Amygdala (tissue), 56 donors: ENCODE measurements at regions not wholly inside any gene's neighbourhood (a gene's known extent, or its start where the extent isn't known, plus 50 kb on each side); places are given as distances from the start of the nearest gene placed in this dataset.

Experiments
- DNase-seq, 56 donors: peaks; one replicate each; lab custom pipeline; 2025; lab: John Stamatoyannopoulos, UW

GRCh38 chr14:57943541-57943940 is 77.6 kb upstream of the SLC35F4 start:
- DNase-seq, result no peak

GRCh38 chr14:57943038-57943437 is 77.1 kb upstream of the SLC35F4 start:
- DNase-seq, result no peak

- no peak for DNase-seq
Measured at GRCh38 chr14:57939084-57939483, 73.2 kb upstream of the SLC35F4 start.

GRCh38 chr14:57938533-57938932 is 72.6 kb upstream of the SLC35F4 start:
- DNase-seq, result no peak

DNA sequence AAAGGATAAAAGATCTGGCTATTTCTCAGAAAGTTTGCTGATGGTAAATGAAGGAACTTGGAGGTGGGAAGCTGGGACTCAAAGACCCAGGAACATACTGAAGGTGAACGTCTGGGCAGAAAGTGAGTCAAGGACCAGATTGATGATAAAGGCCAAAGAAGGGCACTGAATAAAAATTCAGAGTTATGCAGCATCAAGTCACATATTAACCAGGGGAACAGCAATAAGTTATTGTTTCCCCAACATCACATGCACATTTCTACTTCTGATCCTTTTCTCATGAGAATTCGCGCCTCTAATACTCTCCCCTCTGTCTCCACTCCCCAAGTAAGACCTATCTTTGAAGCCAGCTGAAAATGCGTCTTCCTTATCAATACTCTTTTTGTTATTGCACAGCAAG is 71.8 kb upstream of the SLC35F4 start:
- DNase-seq, result no peak

DNA sequence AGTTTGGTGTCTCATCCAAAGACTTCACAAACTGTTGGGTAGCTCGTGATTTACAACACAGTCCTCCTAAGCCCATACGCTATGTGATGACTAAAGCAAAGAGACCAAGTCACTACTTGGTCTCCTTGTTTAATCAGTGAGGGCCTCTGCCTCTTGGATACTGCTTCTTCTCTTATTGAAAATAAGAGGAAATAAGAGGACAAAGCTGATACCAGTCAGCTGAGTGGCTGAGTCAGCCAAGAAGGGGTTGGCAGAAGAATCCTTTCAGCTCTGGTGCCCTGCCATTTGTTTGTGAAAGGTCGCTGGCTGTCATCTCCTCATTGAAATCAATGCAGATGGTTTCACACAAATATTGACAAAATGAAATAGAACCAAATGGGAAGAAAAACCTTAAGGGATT is 67.5 kb upstream of the SLC35F4 start:
- peak in 1 of 56 donors; percentile 8 for DNase-seq

- DNase-seq, result no peak
Measured at GRCh38 chr14:57930241-57930975, 64.5 kb upstream of the SLC35F4 start.

GRCh38 chr14:57928732-57929131 is 62.8 kb upstream of the SLC35F4 start:
- no peak for DNase-seq

- no peak for DNase-seq
Measured at GRCh38 chr14:57921377-57921776, 55.5 kb upstream of the SLC35F4 start.

DNA sequence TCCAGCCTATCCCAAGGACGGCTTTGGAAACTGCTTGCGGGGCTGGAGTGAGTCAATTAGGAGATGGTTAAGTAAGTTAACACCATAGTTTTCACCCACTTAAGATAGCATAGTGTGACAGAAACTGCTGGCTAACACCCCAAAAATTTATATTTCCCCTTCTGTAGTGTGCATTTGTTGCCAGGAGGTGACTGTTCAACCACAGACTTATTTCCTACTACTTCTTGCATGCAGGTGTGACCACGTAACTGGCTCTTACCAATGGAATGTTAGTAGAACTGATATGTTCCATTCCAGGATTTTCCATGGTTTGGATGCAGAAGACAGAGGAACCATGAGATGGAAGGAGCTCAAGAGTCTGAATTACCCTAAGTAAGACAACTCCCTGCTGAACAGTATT is 52.9 kb upstream of the SLC35F4 start:
- no peak for DNase-seq
